Lung (tissue), 11 donors: ENCODE measurements at regions not wholly inside any gene's neighbourhood (a gene's known extent, or its start where the extent isn't known, plus 50 kb on each side); places are given as distances from the start of the nearest gene placed in this dataset.

Experiments used
- ATAC-seq: fragments of 200-7000 bp; cut with Tn5 transposase; one replicate; pipeline ENCODE4 v1.9.1; 2020; ENCODE audit warnings: moderate number of reproducible peaks; ENCODE audit not compliant: insufficient read depth, low FRiP score
- DNase-seq, 3 donors: peaks; one replicate each; pipeline ENCODE4 v3.0.0-alpha.2; 2013 to 2017
- H3K27ac ChIP-seq, 2 donors: one replicate each; pipeline ENCODE4 v1.5.1; 2013; ENCODE audit warnings: mild to moderate bottlenecking in 2 of 2, moderate library complexity in 2 of 2, control low read depth in 1 of 2, inconsistent platforms in 1 of 2, low read depth in 1 of 2, low read length in 1 of 2
- H3K27me3 ChIP-seq, 3 donors: one replicate each; pipeline ENCODE4 v1.5.1; 2013; ENCODE audit warnings: low read length in 2 of 3; ENCODE audit not compliant: control insufficient read depth in 3 of 3, insufficient read depth in 3 of 3
- H3K36me3 ChIP-seq, 4 donors: one replicate each; pipeline ENCODE4 v1.5.1; 2013; ENCODE audit warnings: low read length in 4 of 4, mild to moderate bottlenecking in 1 of 4, moderate library complexity in 1 of 4; ENCODE audit not compliant: control insufficient read depth in 4 of 4, insufficient read depth in 4 of 4
- H3K4me1 ChIP-seq, 5 donors: one replicate each; pipeline ENCODE4 v1.5.1; 2013; ENCODE audit warnings: low read length in 5 of 5, mild to moderate bottlenecking in 2 of 5, moderate library complexity in 1 of 5; ENCODE audit not compliant: control insufficient read depth in 5 of 5, insufficient read depth in 5 of 5
- H3K4me3 ChIP-seq: one replicate; pipeline ENCODE4 v1.5.1; 2013; ENCODE audit warnings: mild to moderate bottlenecking, control low read depth, moderate library complexity
- H3K9ac ChIP-seq, 2 donors: one replicate each; pipeline ENCODE4 v1.5.1; 2013; ENCODE audit warnings: low read length in 2 of 2, control low read depth in 1 of 2; ENCODE audit not compliant: insufficient read depth in 1 of 2
- H3K9me3 ChIP-seq, 4 donors: one replicate each; pipeline ENCODE4 v1.5.1; 2013; ENCODE audit warnings: low read length in 3 of 4, mild to moderate bottlenecking in 1 of 4, moderate library complexity in 1 of 4; ENCODE audit not compliant: control insufficient read depth in 4 of 4, insufficient read depth in 3 of 4
- CTCF ChIP-seq: IDR thresholded peaks from 2 replicates; pipeline ENCODE4 v1.5.1; 2012; ENCODE audit warnings: mild to moderate bottlenecking; ENCODE audit errors: control extremely low read depth, extremely low read depth
- WGBS, 2 donors: extraction: QIAGEN DNeasy Blood & Tissue Kit; methylation state at CpG; one replicate each; pipeline ENCODE4 v1.1.7; 2013; 5-methylcytosine and 5-hydroxymethylcytosine counted together
- donor health status: control.
- donor health status: control.
- donor health status: Bipolar disorder and iron deficiency.
- donor health status: healthy.
- donor health status: DM: yes; HTN: yes; CAD: no.

GRCh38 chr15:47188758-47189507 lies 528.4 kb upstream of the SEMA6D start:
- TF ChIP-seq CTCF: no peak
- DNase-seq: peak in 2 of 3 donors; percentile 39 to 57
- Histone ChIP-seq H3K4me3 (no peak overlapping the region), H3K27ac (no peak overlapping the region), H3K27me3 (peaks cover 0 to 21% (median 19%) of the 10 kb centered on the region in 3 donors), H3K36me3 (no peaks in the 10 kb centered on the region), H3K9ac (no peak overlapping the region), H3K4me1 (peaks cover 2 to 9% (median 6%) of the 10 kb centered on the region in 5 donors), H3K9me3 (no peaks in the 10 kb centered on the region)
- 46 to 53% methylated on average over 1 of the region's 1 CpG for WGBS, 2 donors
- ATAC-seq: no peak

GRCh38 chr15:47194718-47195117 lies 522.6 kb upstream of the SEMA6D start:
- WGBS, 2 donors: 45 to 52% methylated on average over 2 of the region's 2 CpGs
- Histone ChIP-seq H3K27ac (no peak overlapping the region), H3K9ac (no peak overlapping the region), H3K27me3 (no peaks in the 10 kb centered on the region), H3K9me3 (no peaks in the 10 kb centered on the region), H3K36me3 (no peaks in the 10 kb centered on the region), H3K4me3 (no peak overlapping the region), H3K4me1 (peaks cover 0 to 5% (median 0%) of the 10 kb centered on the region in 5 donors)
- ATAC-seq: no peak
- DNase-seq: peak in 2 of 3 donors; percentile 62 to 74
- no peak for TF ChIP-seq CTCF

GRCh38 chr15:47196048-47196447 lies 521.3 kb upstream of the SEMA6D start:
- no peak overlapping the region for H3K27ac ChIP-seq
- peak; percentile 83 for TF ChIP-seq CTCF
- 0 to 2% methylated on average over 4 of the region's 4 CpGs for WGBS, 2 donors

More at GRCh38 chr15:47196048-47196447, 521.3 kb upstream of the SEMA6D start:
- Histone ChIP-seq H3K9me3 (no peaks in the 10 kb centered on the region), H3K27me3 (no peaks in the 10 kb centered on the region), H3K4me1 (peaks cover 0 to 5% (median 0%) of the 10 kb centered on the region in 5 donors), H3K4me3 (no peak overlapping the region), H3K36me3 (no peaks in the 10 kb centered on the region), H3K9ac (no peak overlapping the region)
- ATAC-seq (peak; percentile 93), DNase-seq (peak; percentile 89 to 94 (median 92))
